SK-N-SH treated with all-trans-retinoic acid at 6 μM for 48 hours (cell line): ENCODE measurements at regions not wholly inside any gene's neighbourhood (a gene's known extent, or its start where the extent isn't known, plus 50 kb on each side); places are given as distances from the start of the nearest gene placed in this dataset.

Experiments
- ATAC-seq: fragments of 200-7000 bp; cut with Tn5 transposase; 3 replicates; pipeline ENCODE4 v1.9.1; 2020; ENCODE audit warnings: mild to moderate bottlenecking, moderate library complexity
- ARNTL ChIP-seq: fragments of 450-650 bp; formaldehyde crosslinking; IDR thresholded peaks from 2 replicates; pipeline ENCODE4 v1.5.0; 2020; ENCODE audit warnings: low read depth, mild to moderate bottlenecking, moderate library complexity, borderline replicate concordance
- BACH2 ChIP-seq: fragments of 250-450 bp; sonication (Bioruptor Pico); IDR thresholded peaks from 2 replicates; pipeline ENCODE4 v1.9.0; 2021; ENCODE audit warnings: mild to moderate bottlenecking, borderline replicate concordance
- CSDC2 ChIP-seq: fragments of 250-450 bp; sonication (Bioruptor Pico); IDR thresholded peaks from 2 replicates; pipeline ENCODE4 v1.5.0; 2020; ENCODE audit warnings: mild to moderate bottlenecking, moderate library complexity
- CSRNP3 ChIP-seq: fragments of 250-450 bp; sonication (Bioruptor Pico); IDR thresholded peaks from 2 replicates; pipeline ENCODE4 v1.5.1; 2021; ENCODE audit warnings: mild to moderate bottlenecking, moderate library complexity
- ESRRG ChIP-seq: fragments of 250-450 bp; sonication (Bioruptor Pico); IDR thresholded peaks from 2 replicates; pipeline ENCODE4 v1.6.1; 2021; ENCODE audit warnings: mild to moderate bottlenecking
- GLIS3 ChIP-seq: fragments of 250-450 bp; sonication (Bioruptor Pico); IDR thresholded peaks from 2 replicates; pipeline ENCODE4 v1.5.0; 2020; ENCODE audit warnings: mild to moderate bottlenecking, moderate library complexity
- ISL1 ChIP-seq: fragments of 250-450 bp; sonication (Bioruptor Pico); IDR thresholded peaks from 2 replicates; pipeline ENCODE4 v2.1.2; 2022; ENCODE audit warnings: mild to moderate bottlenecking, moderate library complexity
- OSR1 ChIP-seq: fragments of 250-450 bp; sonication (Bioruptor Pico); IDR thresholded peaks from 2 replicates; pipeline ENCODE4 v1.8.0; 2022; ENCODE audit warnings: moderate library complexity, mild to moderate bottlenecking, inconsistent platforms
- PATZ1 ChIP-seq: fragments of 250-450 bp; sonication (Bioruptor Pico); IDR thresholded peaks from 2 replicates; pipeline ENCODE4 v1.8.0; 2020; ENCODE audit warnings: mild to moderate bottlenecking, moderate library complexity, borderline replicate concordance
- PPARA ChIP-seq: fragments of 250-450 bp; sonication (Bioruptor Pico); IDR thresholded peaks from 2 replicates; pipeline ENCODE4 v1.5.0; 2020; ENCODE audit warnings: mild to moderate bottlenecking, borderline replicate concordance
- RARB ChIP-seq: fragments of 250-450 bp; sonication (Bioruptor Pico); IDR thresholded peaks from 2 replicates; pipeline ENCODE4 v1.8.0; 2021; ENCODE audit warnings: mild to moderate bottlenecking, moderate library complexity
- SNAI2 ChIP-seq: fragments of 250-450 bp; sonication (Bioruptor Pico); IDR thresholded peaks from 2 replicates; pipeline ENCODE4 v1.5.0; 2020; ENCODE audit warnings: mild to moderate bottlenecking, moderate library complexity
- TCF4 ChIP-seq: fragments of 250-450 bp; sonication (Bioruptor Pico); IDR thresholded peaks from 2 replicates; pipeline ENCODE4 v1.8.0; 2021; ENCODE audit warnings: mild to moderate bottlenecking, moderate library complexity, borderline replicate concordance
- ZC3H10 ChIP-seq: fragments of 250-450 bp; sonication (Bioruptor Pico); IDR thresholded peaks from 2 replicates; pipeline ENCODE4 v1.5.1; 2021; ENCODE audit warnings: mild to moderate bottlenecking, moderate library complexity
- ZFP3 ChIP-seq: fragments of 250-450 bp; sonication (Bioruptor Pico); IDR thresholded peaks from 2 replicates; pipeline ENCODE4 v1.5.0; 2020; ENCODE audit warnings: mild to moderate bottlenecking, moderate library complexity
- ZFP30 ChIP-seq: fragments of 450-650 bp; formaldehyde crosslinking; IDR thresholded peaks from 2 replicates; pipeline ENCODE4 v1.5.0; 2022; ENCODE audit warnings: mild to moderate bottlenecking, moderate library complexity
- ZNF565 ChIP-seq: fragments of 450-650 bp; formaldehyde crosslinking; conservative IDR thresholded peaks from 2 replicates; pipeline ENCODE4 v1.5.0; 2020; ENCODE audit warnings: low read depth, mild to moderate bottlenecking, moderate library complexity
- ZNF8 ChIP-seq: fragments of 450-650 bp; formaldehyde crosslinking; IDR thresholded peaks from 2 replicates; pipeline ENCODE4 v1.5.0; 2020; ENCODE audit warnings: mild to moderate bottlenecking, moderate library complexity
- TF ChIP-seq, protein P1 (sequence below): fragments of 250-450 bp; sonication (Bioruptor Pico); IDR thresholded peaks from 2 replicates; pipeline ENCODE4 v1.8.0; 2021; ENCODE audit warnings: low read depth, mild to moderate bottlenecking, moderate library complexity, borderline replicate concordance
- TF ChIP-seq, protein P2 (sequence below): fragments of 250-450 bp; sonication (Bioruptor Pico); IDR thresholded peaks from 2 replicates; pipeline ENCODE4 v1.5.0; 2020; ENCODE audit warnings: mild to moderate bottlenecking, moderate library complexity
- TF ChIP-seq, protein P3 (sequence below): fragments of 250-450 bp; sonication (Bioruptor Pico); IDR thresholded peaks from 2 replicates; pipeline ENCODE4 v1.5.1; 2020; ENCODE audit warnings: low read depth, mild to moderate bottlenecking, moderate library complexity

GRCh38 chr9:1236061-1236460, 185.9 kb downstream of the DMRT2 start:
- no peak for ATAC-seq
- no peak for TF ChIP-seq TCF4 (CRISPR knock-in tag)
- TF ChIP-seq ESRRG (CRISPR knock-in tag): no peak
- TF ChIP-seq RARB (CRISPR knock-in tag): no peak
- no peak for TF ChIP-seq PPARA (CRISPR knock-in tag)
- no peak for TF ChIP-seq ZNF565
- no peak for TF ChIP-seq BACH2 (CRISPR knock-in tag)
- TF ChIP-seq GLIS3 (CRISPR knock-in tag): no peak
- no peak for TF ChIP-seq ZFP3 (CRISPR knock-in tag)
- TF ChIP-seq, protein P1, sequence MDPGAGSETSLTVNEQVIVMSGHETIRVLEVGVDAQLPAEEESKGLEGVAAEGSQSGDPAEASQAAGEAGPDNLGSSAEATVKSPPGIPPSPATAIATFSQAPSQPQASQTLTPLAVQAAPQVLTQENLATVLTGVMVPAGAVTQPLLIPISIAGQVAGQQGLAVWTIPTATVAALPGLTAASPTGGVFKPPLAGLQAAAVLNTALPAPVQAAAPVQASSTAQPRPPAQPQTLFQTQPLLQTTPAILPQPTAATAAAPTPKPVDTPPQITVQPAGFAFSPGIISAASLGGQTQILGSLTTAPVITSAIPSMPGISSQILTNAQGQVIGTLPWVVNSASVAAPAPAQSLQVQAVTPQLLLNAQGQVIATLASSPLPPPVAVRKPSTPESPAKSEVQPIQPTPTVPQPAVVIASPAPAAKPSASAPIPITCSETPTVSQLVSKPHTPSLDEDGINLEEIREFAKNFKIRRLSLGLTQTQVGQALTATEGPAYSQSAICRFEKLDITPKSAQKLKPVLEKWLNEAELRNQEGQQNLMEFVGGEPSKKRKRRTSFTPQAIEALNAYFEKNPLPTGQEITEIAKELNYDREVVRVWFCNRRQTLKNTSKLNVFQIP (CRISPR knock-in tag): no peak
- no peak for TF ChIP-seq ZNF8 (CRISPR knock-in tag)
- TF ChIP-seq CSDC2 (CRISPR knock-in tag): no peak
- no peak for TF ChIP-seq PATZ1 (CRISPR knock-in tag)
- no peak for TF ChIP-seq ZFP30 (CRISPR knock-in tag)
- no peak for TF ChIP-seq CSRNP3 (CRISPR knock-in tag)
- no peak for TF ChIP-seq SNAI2 (CRISPR knock-in tag)
- TF ChIP-seq ISL1: no peak
- TF ChIP-seq, protein P2, sequence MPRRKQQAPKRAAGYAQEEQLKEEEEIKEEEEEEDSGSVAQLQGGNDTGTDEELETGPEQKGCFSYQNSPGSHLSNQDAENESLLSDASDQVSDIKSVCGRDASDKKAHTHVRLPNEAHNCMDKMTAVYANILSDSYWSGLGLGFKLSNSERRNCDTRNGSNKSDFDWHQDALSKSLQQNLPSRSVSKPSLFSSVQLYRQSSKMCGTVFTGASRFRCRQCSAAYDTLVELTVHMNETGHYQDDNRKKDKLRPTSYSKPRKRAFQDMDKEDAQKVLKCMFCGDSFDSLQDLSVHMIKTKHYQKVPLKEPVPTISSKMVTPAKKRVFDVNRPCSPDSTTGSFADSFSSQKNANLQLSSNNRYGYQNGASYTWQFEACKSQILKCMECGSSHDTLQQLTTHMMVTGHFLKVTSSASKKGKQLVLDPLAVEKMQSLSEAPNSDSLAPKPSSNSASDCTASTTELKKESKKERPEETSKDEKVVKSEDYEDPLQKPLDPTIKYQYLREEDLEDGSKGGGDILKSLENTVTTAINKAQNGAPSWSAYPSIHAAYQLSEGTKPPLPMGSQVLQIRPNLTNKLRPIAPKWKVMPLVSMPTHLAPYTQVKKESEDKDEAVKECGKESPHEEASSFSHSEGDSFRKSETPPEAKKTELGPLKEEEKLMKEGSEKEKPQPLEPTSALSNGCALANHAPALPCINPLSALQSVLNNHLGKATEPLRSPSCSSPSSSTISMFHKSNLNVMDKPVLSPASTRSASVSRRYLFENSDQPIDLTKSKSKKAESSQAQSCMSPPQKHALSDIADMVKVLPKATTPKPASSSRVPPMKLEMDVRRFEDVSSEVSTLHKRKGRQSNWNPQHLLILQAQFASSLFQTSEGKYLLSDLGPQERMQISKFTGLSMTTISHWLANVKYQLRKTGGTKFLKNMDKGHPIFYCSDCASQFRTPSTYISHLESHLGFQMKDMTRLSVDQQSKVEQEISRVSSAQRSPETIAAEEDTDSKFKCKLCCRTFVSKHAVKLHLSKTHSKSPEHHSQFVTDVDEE (CRISPR knock-in tag): no peak
- no peak for TF ChIP-seq ZC3H10
- no peak for TF ChIP-seq ARNTL
- no peak for TF ChIP-seq OSR1 (CRISPR knock-in tag)

- no peak for ATAC-seq
- no peak for TF ChIP-seq ZC3H10
- no peak for TF ChIP-seq ISL1
- no peak for TF ChIP-seq RARB (CRISPR knock-in tag)
- TF ChIP-seq ARNTL: no peak
- TF ChIP-seq ZNF8 (CRISPR knock-in tag): no peak
- TF ChIP-seq, protein P3, sequence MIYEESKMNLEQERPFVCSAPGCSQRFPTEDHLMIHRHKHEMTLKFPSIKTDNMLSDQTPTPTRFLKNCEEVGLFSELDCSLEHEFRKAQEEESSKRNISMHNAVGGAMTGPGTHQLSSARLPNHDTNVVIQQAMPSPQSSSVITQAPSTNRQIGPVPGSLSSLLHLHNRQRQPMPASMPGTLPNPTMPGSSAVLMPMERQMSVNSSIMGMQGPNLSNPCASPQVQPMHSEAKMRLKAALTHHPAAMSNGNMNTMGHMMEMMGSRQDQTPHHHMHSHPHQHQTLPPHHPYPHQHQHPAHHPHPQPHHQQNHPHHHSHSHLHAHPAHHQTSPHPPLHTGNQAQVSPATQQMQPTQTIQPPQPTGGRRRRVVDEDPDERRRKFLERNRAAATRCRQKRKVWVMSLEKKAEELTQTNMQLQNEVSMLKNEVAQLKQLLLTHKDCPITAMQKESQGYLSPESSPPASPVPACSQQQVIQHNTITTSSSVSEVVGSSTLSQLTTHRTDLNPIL: no peak
- TF ChIP-seq ESRRG (CRISPR knock-in tag): no peak
- TF ChIP-seq GLIS3 (CRISPR knock-in tag): no peak
- no peak for TF ChIP-seq ZNF565
- TF ChIP-seq CSRNP3 (CRISPR knock-in tag): no peak
- no peak for TF ChIP-seq PATZ1 (CRISPR knock-in tag)
- TF ChIP-seq PPARA (CRISPR knock-in tag): no peak
- no peak for TF ChIP-seq OSR1 (CRISPR knock-in tag)
- TF ChIP-seq, protein P2 (CRISPR knock-in tag): no peak
- no peak for TF ChIP-seq ZFP30 (CRISPR knock-in tag)
- TF ChIP-seq BACH2 (CRISPR knock-in tag): no peak
- TF ChIP-seq CSDC2 (CRISPR knock-in tag): no peak
- no peak for TF ChIP-seq SNAI2 (CRISPR knock-in tag)
These were observed 188.2 kb downstream of the DMRT2 start for GRCh38 chr9:1238407-1238806.
